Kidney epithelial cell (primary cell): ENCODE measurements at regions not wholly inside any gene's neighbourhood (a gene's known extent, or its start where the extent isn't known, plus 50 kb on each side); places are given as distances from the start of the nearest gene placed in this dataset.

Experiments used
- DNase-seq: peaks from one replicate; pipeline ENCODE4 v3.0.0-alpha.2; 2010; ENCODE audit warnings: low read depth
- H3K27me3 ChIP-seq: 2 replicates; pipeline ENCODE4 v1.6.0; 2011; ENCODE audit warnings: low read length; ENCODE audit not compliant: control insufficient read depth, insufficient read depth
- H3K36me3 ChIP-seq: 2 replicates; pipeline ENCODE4 v1.5.1; 2011; ENCODE audit warnings: low read length; ENCODE audit not compliant: control insufficient read depth, insufficient read depth
- H3K4me3 ChIP-seq: 2 replicates; pipeline ENCODE4 v1.5.1; 2011; ENCODE audit warnings: low read depth, mild to moderate bottlenecking, control low read depth, low read length
- TF ChIP-seq, protein P1 (sequence below): IDR thresholded peaks from 2 replicates; pipeline ENCODE4 v1.5.1; 2011; ENCODE audit warnings: mild to moderate bottlenecking, moderate library complexity, low read length, control low read depth, inconsistent platforms; ENCODE audit not compliant: insufficient read depth, poor library complexity, severe bottlenecking

DNA sequence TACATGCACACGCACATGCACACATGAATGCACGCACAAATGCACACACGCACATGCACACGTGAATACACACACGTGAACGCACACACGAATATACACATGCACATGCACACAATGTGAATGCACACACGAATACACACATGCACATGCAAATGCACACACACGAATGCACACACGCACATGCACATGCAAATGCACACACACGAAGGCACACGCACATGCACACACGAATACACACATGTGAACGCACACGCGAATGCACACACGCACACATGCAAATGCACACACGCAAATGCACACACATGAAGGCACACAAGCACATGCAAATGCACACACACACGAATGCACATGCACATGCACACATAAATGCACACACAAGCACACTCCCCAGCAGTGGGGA, 68.6 kb upstream of the GPC1 start:
- H3K36me3 ChIP-seq: no peaks in the 10 kb centered on the region
- TF ChIP-seq, protein P1, sequence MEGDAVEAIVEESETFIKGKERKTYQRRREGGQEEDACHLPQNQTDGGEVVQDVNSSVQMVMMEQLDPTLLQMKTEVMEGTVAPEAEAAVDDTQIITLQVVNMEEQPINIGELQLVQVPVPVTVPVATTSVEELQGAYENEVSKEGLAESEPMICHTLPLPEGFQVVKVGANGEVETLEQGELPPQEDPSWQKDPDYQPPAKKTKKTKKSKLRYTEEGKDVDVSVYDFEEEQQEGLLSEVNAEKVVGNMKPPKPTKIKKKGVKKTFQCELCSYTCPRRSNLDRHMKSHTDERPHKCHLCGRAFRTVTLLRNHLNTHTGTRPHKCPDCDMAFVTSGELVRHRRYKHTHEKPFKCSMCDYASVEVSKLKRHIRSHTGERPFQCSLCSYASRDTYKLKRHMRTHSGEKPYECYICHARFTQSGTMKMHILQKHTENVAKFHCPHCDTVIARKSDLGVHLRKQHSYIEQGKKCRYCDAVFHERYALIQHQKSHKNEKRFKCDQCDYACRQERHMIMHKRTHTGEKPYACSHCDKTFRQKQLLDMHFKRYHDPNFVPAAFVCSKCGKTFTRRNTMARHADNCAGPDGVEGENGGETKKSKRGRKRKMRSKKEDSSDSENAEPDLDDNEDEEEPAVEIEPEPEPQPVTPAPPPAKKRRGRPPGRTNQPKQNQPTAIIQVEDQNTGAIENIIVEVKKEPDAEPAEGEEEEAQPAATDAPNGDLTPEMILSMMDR: no peak

DNA sequence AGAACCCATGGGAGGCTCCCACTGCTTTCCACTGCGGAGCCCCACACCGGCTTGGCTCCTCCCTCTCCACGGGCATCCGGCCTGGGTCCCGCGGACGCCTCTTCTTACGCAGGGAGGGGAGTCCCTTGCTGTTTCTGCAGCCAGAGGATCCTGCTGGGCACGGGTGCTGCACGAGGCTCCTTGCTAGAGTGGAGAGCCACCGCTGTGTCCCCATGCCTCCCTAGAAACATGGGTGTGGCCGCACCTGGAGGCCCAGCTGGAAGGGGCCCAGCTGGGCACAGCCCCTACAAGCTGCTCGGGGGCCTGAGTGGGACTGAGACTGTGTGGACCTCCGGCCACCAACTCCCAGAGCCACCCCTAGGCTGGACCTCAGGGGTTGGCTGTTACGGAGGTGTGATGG, 67.7 kb upstream of the GPC1 start:
- no peak for DNase-seq
- Histone ChIP-seq H3K4me3 (no peak overlapping the region), H3K27me3 (peaks cover 17% of the 10 kb centered on the region), H3K36me3 (no peaks in the 10 kb centered on the region)
- TF ChIP-seq, protein P1: no peak

More for the DNA sequence above, 68.6 kb upstream of the GPC1 start:
- Histone ChIP-seq H3K4me3 (no peak overlapping the region), H3K27me3 (peaks cover 19% of the 10 kb centered on the region)
- DNase-seq: no peak

DNA sequence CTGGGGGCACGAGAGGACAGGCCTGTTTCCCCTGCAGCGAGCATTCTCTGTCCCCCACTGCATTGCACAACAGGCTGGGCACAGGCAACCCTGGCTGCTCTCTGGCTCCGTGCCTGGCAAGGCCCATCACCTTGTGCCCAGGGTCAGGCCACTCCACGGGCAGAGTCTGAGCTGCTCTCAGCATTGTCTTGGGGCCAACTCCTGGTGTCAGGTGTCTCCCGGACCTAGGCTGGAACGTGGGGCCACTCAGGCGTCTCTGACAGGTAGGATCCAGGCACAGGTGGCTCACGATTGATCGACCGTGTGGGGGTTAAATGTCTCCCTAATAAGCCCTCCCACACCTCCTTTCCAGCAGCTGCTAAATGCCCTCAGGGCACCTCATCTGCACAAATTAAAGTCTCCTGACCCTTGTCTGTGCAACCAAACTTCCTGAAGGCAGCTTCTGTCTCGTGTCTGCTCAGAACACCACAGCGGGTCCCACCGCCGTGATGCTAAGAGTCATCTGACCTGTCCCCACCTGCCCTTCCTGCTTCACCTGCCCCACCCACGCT, 66.6 kb upstream of the GPC1 start:
- H3K4me3 ChIP-seq: no peak overlapping the region
- H3K27me3 ChIP-seq: peaks cover 7% of the 10 kb centered on the region
- DNase-seq: no peak
- H3K36me3 ChIP-seq: no peaks in the 10 kb centered on the region
- TF ChIP-seq, protein P1: no peak

DNA sequence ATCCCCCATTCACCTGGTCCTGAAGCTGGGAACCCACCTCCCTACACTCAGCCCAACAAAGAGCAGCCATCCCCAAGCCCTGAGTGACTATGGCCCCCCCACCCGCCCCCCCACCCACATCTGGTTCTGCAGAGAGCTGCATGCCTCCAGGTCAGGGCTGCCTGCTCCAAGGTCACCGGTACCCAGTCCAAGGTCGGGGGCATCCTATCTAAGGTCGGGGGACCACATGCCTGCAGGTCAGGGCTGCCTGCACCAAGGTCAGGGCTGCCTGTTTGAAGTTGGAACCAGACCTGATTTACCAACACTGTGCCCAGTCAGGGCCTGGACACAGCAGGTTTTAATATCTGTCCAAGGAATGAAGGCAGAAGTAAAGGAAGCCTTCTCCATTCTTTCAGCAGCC, 66.1 kb upstream of the GPC1 start:
- DNase-seq: no peak
- TF ChIP-seq, protein P1: no peak
- H3K36me3 ChIP-seq: no peaks in the 10 kb centered on the region
- peaks cover 2% of the 10 kb centered on the region for H3K27me3 ChIP-seq
- no peak overlapping the region for H3K4me3 ChIP-seq

DNA sequence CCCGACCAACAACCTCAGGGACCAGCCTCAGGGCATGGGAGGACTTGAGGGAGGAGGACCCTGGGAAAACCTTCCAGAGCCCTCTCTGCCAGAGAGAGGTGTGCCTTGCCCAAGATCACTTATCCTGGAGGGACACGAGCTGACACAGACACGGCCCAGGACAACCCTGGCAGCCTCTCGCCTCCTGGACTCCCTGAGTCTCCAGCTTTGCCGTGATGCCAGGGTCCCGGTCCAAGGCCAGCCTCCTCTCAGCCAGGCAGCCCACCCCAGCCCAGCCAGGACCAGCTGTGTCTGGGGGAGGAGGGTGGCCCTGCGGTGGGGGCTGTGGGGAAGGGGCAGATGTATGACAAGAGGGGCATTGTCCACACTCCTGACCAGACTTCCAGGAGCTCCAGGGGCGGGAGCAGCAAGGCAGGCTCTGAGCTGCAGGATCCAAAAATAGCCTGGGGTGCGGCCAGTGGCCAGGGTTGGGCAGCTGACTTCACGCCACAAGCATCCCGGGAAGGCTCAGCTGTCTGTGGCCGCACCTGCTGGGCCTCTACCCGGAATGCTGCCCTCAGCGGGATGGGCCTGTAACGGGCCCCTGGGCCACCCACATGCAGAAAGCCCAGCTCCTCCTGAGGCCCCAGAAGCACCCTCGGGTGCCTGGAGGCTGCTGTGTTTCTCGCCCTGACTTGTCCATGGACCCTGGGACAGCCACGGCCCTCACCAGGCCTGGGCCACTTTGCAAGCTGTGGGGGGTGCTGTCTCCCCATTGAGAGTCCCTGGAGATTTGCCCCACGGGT, 65.5 kb upstream of the GPC1 start:
- Histone ChIP-seq H3K36me3 (no peaks in the 10 kb centered on the region), H3K4me3 (no peak overlapping the region), H3K27me3 (no peaks in the 10 kb centered on the region)
- TF ChIP-seq, protein P1: no peak
- DNase-seq: peak; percentile 83
